Natural killer cell treated with Interleukin-12 subunit alpha and Interleukin-12 subunit beta and Interleukin-15 and Interleukin-18, amount 100 ng/mL, for 72 hours (primary cell): ENCODE measurements at regions not wholly inside any gene's neighbourhood (a gene's known extent, or its start where the extent isn't known, plus 50 kb on each side); places are given as distances from the start of the nearest gene placed in this dataset.
A peak's percentile ranks its signal among the peaks of the same experiment; 100 is the strongest.
"Not testable (repeated sequence)": the region's sequence is repeated elsewhere in the genome, so short reads cannot be mapped to it uniquely, and the experiment has no call there.

ENCODE experiments used
- ATAC-seq, 2 donors: fragments of 150-1000 bp; cut with Tn5 transposase in 1 of 2; sonication (Bioruptor Pico), chemical (Tn5 transposase) in 1 of 2; 2 replicates each; pipeline ENCODE4 v1.10.0; 2021
- DNase-seq: peaks from one replicate; pipeline ENCODE4 v3.0.0; 2022; ENCODE audit warnings: low spot score
- H3K27ac Mint-ChIP-seq, 2 donors: 1 replicate in 1 of 2; 2 replicates in 1 of 2; pipeline ENCODE4 v1.8.0; 2022; ENCODE audit warnings: mixed read lengths in 2 of 2, mild to moderate bottlenecking in 1 of 2, moderate library complexity in 1 of 2
- H3K27me3 Mint-ChIP-seq, 2 donors: 1 replicate in 1 of 2; 2 replicates in 1 of 2; pipeline ENCODE4 v1.8.0; 2022; ENCODE audit warnings: mixed read lengths in 2 of 2
- H3K36me3 Mint-ChIP-seq: one replicate; pipeline ENCODE4 v1.8.0; 2022; ENCODE audit warnings: mixed read lengths
- H3K4me1 Mint-ChIP-seq, 2 donors: 1 replicate in 1 of 2; 2 replicates in 1 of 2; pipeline ENCODE4 v1.8.0; 2022; ENCODE audit warnings: low read depth in 2 of 2, mixed read lengths in 2 of 2, mild to moderate bottlenecking in 1 of 2
- H3K4me3 Mint-ChIP-seq: one replicate; pipeline ENCODE4 v1.8.0; 2022; ENCODE audit warnings: mixed read lengths
- H3K9me3 Mint-ChIP-seq: 2 replicates; pipeline ENCODE4 v1.8.0; 2022; ENCODE audit warnings: mixed read lengths

DNA sequence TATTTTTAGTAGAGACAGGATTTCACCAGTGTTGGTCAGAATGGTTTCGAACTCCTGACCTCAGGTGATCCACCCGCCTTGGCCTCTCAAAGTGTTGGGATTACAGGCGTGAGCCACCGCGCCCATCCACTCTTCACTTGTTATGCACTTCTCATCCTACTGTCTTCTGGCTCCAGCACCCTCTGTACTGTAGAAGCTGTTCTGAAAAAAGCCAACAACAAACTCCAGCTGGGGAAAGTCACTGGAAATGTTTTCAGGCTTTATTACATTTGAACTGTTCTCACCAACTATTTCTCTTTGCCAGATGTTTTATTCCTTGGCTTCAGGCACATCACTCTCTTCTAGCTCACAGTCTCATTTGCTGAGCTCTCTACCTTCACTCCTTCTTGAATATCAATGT, 122.5 kb upstream of the EGR2 start:
- DNase-seq (no peak), ATAC-seq (no peak)
- H3K4me3 Mint-ChIP-seq: no peak overlapping the region
- no peaks in the 10 kb centered on the region for H3K4me1 Mint-ChIP-seq
- no peaks in the 10 kb centered on the region for H3K36me3 Mint-ChIP-seq
- no peaks in the 10 kb centered on the region for H3K9me3 Mint-ChIP-seq
- no peak overlapping the region for H3K27ac Mint-ChIP-seq
- peaks cover 0 to 10% of the 10 kb centered on the region in 2 donors for H3K27me3 Mint-ChIP-seq

DNA sequence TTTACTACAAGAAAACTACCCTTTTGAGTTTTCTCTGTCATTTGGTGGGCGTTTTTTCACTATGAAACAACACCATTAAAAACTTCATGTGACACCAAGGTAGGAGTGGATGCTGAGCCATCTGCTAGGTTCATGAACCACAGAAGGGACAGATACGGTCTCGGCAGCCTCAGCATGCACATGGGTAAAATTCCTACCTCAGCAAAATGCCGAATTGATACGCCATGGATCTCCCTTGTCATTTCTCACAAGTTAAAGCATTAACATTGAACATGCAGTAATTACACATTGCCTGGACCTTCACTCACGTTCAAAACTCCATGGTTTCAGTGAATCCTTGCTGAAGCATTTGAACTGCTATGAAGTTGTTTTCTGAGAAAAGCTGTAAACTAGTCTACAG, 121.5 kb upstream of the EGR2 start:
- no peaks in the 10 kb centered on the region for H3K4me1 Mint-ChIP-seq
- H3K36me3 Mint-ChIP-seq: no peaks in the 10 kb centered on the region
- H3K27me3 Mint-ChIP-seq: peaks cover 0 to 14% of the 10 kb centered on the region in 2 donors

DNA sequence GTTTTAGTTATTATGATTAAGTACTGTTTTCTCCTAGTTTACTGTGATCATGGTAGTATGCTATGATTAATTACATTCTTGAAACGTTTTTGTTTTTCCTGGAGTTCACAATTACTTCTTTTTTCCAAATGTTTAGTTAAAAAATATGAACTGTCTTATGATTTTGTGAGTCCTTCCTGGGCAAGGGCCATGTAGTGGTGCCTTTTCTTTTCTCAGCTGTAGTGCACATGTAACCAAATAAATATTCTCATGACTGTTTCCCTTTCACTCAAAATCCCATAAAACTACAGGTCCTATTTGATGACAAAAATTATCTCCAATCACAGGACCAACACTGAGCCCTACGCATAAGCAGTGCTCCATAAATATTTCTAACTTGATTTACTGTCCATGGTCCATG, 118.9 kb upstream of the EGR2 start:
- Mint-ChIP-seq H3K27me3 (peaks cover 0 to 14% of the 10 kb centered on the region in 2 donors), H3K4me3 (no peak overlapping the region), H3K9me3 (no peaks in the 10 kb centered on the region), H3K4me1 (no peaks in the 10 kb centered on the region), H3K36me3 (no peaks in the 10 kb centered on the region), H3K27ac (no peak overlapping the region)
- DNase-seq (no peak), ATAC-seq (no peak)

More for the DNA sequence above, 121.5 kb upstream of the EGR2 start:
- no peaks in the 10 kb centered on the region for H3K9me3 Mint-ChIP-seq
- H3K27ac Mint-ChIP-seq: no peak overlapping the region
- ATAC-seq: no peak
- DNase-seq: no peak
- no peak overlapping the region for H3K4me3 Mint-ChIP-seq

DNA sequence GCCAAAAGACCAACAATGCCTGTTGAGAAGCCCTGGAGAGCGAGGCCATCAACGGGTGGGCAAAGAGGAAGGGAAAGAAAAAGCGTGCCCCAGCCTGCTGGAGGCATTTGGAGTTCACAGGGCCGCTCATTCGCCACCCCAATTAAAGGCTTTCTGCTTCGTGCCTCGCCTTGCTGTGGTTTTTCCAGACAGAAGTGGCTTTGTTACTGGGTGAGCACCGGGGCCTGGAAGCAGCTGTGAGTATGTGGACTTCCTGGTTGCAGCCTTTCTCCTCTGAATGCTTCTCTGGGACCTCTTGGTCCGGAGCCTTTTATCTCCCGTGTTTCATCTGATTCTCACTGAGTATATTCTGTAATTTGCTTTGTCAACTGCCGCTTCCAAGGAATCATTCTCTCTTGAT, 118.1 kb upstream of the EGR2 start:
- H3K27me3 Mint-ChIP-seq: peaks cover 0 to 14% of the 10 kb centered on the region in 2 donors
- H3K4me3 Mint-ChIP-seq: no peak overlapping the region
- no peaks in the 10 kb centered on the region for H3K9me3 Mint-ChIP-seq
- no peaks in the 10 kb centered on the region for H3K36me3 Mint-ChIP-seq
- no peaks in the 10 kb centered on the region for H3K4me1 Mint-ChIP-seq
- DNase-seq: no peak
- no peak overlapping the region for H3K27ac Mint-ChIP-seq
- ATAC-seq: no peak

DNA sequence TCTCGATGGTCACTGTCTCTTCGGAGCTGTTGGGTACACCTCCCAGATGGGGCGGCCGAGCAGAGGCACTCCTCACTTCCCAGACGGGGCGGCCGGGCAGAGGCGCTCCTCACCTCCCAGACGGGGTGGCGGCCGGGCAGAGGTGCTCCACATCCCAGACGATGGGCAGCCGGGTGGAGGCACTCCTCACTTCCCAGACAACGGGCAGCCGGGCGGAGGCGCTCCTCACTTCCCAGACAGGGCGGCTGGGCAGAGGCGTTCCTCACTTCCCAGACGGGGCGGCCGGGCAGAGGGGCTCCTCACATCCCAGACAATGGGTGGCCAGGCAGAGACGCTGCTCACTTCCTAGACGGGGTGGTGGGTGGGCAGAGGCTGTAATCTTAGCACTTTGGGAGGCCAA, 112.6 kb upstream of the EGR2 start:
- H3K4me3 Mint-ChIP-seq, H3K27me3 Mint-ChIP-seq, H3K9me3 Mint-ChIP-seq, H3K27ac Mint-ChIP-seq, H3K36me3 Mint-ChIP-seq, DNase-seq, ATAC-seq, H3K4me1 Mint-ChIP-seq: not testable (repeated sequence)

DNA sequence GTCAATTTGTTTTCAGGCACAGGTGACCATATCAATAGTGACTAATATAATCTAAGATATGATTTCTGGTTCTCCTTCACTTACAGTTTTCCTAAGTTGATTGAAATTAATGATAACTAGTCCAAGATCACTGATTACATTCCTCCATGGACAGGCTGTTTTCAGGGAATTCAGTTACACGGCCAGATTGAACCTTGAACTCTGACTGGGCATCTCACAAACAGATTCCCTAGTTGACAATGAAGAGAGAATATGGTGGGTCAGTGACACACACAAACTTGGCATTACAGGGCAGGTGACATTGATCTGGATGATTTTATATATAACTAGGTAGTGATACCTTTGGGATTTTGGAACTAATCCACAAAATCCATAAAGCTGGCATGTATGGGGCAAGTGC, 110.2 kb upstream of the EGR2 start:
- ATAC-seq: no peak
- H3K4me1 Mint-ChIP-seq: no peaks in the 10 kb centered on the region
- H3K27ac Mint-ChIP-seq: no peak overlapping the region

DNA sequence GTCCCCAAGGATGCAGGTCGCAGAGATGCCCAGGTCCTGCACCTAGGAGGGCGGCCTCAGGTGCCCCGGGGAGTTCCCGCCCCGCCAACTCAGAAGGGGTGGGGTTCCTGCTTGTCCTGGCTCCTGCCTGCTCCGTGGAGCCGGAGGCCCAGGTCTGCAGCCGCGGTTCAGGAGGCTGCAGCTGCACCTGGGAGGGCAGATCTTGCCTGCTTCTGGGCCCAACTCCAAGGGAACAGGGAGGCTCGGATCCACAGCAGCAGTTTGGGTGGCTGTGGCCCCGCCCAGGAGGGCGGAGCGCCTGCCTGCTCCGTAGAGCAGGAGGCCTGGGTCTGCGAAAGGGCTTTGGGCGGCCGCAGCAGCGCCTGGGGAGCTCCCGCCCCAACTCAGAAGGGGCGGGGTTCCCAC, 108.2 kb upstream of the EGR2 start:
- Mint-ChIP-seq H3K36me3 (no peaks in the 10 kb centered on the region), H3K9me3 (no peaks in the 10 kb centered on the region), H3K27me3 (peaks cover 0 to 10% of the 10 kb centered on the region in 2 donors), H3K4me3 (no peak overlapping the region), H3K4me1 (no peaks in the 10 kb centered on the region), H3K27ac (no peak overlapping the region)
- ATAC-seq (no peak), DNase-seq (no peak)

More for the DNA sequence above, 110.2 kb upstream of the EGR2 start:
- peaks cover 0 to 10% of the 10 kb centered on the region in 2 donors for H3K27me3 Mint-ChIP-seq
- H3K9me3 Mint-ChIP-seq: no peaks in the 10 kb centered on the region
- no peak for DNase-seq
- H3K36me3 Mint-ChIP-seq: no peaks in the 10 kb centered on the region
- no peak overlapping the region for H3K4me3 Mint-ChIP-seq

DNA sequence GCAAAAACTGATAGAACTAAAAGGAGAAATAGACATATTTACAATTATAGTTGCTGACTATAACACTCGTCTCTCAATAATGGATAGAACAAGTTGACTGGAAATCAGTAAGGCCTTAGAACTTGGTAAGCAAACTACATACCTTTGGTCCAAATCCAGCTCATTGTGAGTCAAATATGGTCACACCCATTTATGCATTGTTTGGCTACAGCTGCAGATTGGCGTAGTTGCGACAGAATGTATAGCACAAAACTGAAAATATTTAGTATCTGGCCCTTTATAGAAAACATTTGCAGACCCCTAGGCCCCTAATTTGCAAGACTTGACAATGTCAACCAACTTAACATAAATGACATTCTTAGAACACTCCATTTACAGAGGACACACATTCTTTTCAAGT, 103.6 kb upstream of the EGR2 start:
- no peaks in the 10 kb centered on the region for H3K36me3 Mint-ChIP-seq
- H3K27ac Mint-ChIP-seq: peak overlapping the region in 1 of 2 donors; percentile 41
- no peak for DNase-seq
- peaks cover 20 to 21% of the 10 kb centered on the region in 2 donors for H3K4me1 Mint-ChIP-seq
- H3K27me3 Mint-ChIP-seq: peaks cover 0 to 13% of the 10 kb centered on the region in 2 donors
- no peak overlapping the region for H3K4me3 Mint-ChIP-seq
- H3K9me3 Mint-ChIP-seq: no peaks in the 10 kb centered on the region
- ATAC-seq: no peak

DNA sequence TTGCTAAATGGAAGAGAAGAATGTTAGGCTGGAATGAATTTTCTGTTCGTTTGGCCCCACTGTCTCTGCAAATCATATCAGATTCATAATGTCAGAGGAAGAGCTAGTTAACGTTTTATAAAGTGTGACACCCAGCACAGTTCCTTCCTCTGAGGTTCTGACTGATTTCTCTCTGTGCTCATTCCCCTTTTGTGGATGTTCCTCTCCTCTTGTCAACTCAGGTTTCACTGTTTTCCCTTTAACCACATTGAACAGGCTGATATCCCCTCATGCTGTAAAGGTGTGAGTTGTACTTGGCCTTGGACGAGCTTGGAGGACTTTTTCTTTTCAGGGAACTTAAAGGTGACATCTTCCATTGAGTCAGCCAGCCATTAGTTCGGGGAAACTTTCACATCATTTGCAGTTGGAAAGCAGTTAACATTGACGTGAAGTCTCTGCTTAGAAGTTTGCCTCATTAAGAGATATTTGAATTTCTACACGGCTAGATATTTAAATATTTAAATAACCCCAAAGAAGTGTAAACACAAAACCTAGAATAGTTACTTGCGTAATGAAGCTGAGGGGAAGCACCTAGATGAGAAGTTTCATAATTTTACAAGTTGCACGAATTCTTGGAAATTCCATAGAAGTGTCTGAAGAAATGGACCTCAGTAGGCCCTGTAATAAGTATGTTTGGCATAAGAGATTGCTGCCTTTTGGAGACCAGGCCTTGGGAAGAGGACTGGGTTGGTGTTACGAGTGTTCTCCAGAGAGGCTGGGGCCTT, 101.5 kb upstream of the EGR2 start:
- H3K4me3 Mint-ChIP-seq: peak overlapping the region; percentile 68
- peaks cover 15 to 18% of the 10 kb centered on the region in 2 donors for H3K27me3 Mint-ChIP-seq
- peak; percentile 73 to 75 for ATAC-seq

DNA sequence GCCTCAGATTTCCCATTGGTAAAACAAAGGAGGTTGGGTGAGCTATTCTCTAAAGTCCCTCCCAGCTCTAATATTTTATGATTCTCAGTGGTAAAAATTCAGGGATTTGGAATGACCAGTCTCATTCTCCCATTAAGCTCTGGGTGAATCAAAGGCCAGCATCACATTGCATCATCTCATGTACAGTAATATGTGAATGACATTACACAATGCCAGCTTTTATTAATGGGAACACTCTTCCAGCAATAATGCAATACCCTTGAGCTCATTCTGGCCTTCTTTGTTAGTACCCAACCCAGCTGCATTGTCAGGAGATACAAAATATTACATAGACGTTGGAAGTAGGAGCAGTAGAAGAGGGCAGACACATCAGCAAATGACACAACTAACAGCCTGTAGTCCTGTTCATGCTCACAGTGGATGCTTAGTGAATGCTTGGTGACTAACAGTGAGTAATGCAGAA, 100.0 kb upstream of the EGR2 start:
- Mint-ChIP-seq H3K27me3 (peaks cover 12 to 18% of the 10 kb centered on the region in 2 donors), H3K9me3 (no peaks in the 10 kb centered on the region), H3K36me3 (no peaks in the 10 kb centered on the region), H3K4me3 (no peak overlapping the region), H3K4me1 (peaks cover 21 to 22% of the 10 kb centered on the region in 2 donors), H3K27ac (no peak overlapping the region)
- DNase-seq (no peak), ATAC-seq (no peak)

More for the DNA sequence above, 101.5 kb upstream of the EGR2 start:
- Mint-ChIP-seq H3K9me3 (no peaks in the 10 kb centered on the region), H3K36me3 (no peaks in the 10 kb centered on the region), H3K27ac (peak overlapping the region; percentile 74 to 87), H3K4me1 (peaks cover 21 to 22% of the 10 kb centered on the region in 2 donors)
- no peak for DNase-seq

DNA sequence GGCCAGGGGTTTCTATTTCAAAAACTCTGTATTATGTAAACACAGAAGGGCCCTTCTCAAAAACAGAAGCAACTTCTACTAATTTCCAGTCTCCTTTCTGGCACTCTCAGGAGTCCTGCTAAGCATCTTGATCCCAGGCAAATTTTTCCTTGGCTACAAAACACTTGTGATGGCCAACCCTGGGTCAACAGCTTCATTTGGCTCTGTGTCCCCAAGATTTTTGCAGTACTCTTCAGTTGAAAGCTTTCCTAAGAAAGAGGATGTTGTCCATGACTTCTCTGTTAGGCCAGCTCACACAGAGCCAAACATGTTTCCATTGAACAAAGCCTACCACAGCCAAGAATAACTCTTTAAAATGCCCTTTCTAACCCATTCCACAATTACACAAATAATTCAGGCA, 99.0 kb upstream of the EGR2 start:
- ATAC-seq (no peak), DNase-seq (no peak)
- Mint-ChIP-seq H3K4me3 (no peak overlapping the region), H3K27ac (no peak overlapping the region), H3K4me1 (peaks cover 21 to 22% of the 10 kb centered on the region in 2 donors), H3K36me3 (no peaks in the 10 kb centered on the region), H3K27me3 (peaks cover 12 to 18% of the 10 kb centered on the region in 2 donors), H3K9me3 (no peaks in the 10 kb centered on the region)

DNA sequence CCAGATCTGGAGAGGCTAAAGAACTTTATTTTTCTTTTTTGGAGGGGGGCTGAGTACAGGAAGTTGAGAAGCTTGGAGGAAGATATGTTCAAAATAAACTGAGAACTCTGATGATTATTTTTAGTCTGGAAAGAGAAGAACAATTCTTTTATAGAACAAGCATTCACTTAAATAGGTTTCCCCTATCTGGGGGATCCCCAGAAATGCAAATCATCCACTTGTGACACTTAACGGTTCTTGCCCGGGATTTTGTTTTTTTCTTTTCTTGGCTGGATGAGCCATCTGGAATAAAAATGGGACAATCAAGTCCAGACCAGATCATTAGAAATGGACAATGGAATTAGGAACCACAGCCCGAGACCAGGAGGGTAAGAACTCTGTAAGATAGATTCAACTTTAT, 95.9 kb upstream of the EGR2 start:
- Mint-ChIP-seq H3K27me3 (peaks cover 16 to 18% of the 10 kb centered on the region in 2 donors), H3K4me1 (peaks cover 4 to 9% of the 10 kb centered on the region in 2 donors)
- no peak for ATAC-seq

DNA sequence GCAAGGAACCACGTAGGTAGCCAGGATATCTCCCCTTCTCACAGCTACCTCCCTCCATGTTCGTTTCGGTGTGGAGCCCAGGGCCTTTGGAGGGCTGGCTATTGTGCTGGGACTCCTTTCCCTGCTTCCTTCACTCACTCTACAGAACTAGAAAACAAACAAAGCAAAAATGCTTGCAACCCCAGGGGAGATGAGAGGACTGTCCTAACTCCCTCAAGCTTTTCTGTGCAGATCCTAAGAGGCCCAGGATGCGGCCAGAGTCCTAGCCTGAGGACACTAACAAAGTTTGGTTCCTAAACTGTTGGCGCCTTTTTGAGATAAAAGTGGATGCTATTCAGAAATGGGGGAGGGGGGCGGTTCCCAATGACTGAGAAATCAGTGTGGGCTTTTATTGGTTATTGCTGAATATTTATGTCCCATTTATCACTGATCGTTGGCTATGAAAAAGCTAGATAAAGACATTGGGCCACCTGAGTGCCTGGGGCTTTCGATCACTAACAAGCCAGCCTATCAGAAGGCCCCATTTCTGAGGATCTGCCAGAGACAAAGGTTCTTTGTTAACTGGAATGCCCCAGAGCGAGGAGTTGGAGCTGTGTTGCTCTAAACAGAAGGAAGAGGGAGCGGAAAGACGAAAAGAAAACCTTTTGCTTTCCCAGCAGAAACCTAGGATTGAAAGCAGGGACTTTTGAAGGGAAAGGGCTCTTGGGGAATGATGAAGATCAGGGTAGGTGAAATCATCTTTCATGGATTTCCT, 95.2 kb upstream of the EGR2 start:
- H3K27me3 Mint-ChIP-seq: peaks cover 15 to 18% of the 10 kb centered on the region in 2 donors
- peak overlapping the region in 1 of 2 donors; percentile 39 for H3K27ac Mint-ChIP-seq
- DNase-seq (no peak), ATAC-seq (no peak)
- H3K9me3 Mint-ChIP-seq: no peaks in the 10 kb centered on the region
- no peak overlapping the region for H3K4me3 Mint-ChIP-seq
- H3K4me1 Mint-ChIP-seq: peaks cover 0 to 6% of the 10 kb centered on the region in 2 donors
- no peaks in the 10 kb centered on the region for H3K36me3 Mint-ChIP-seq

More for the DNA sequence above, 95.9 kb upstream of the EGR2 start:
- Mint-ChIP-seq H3K9me3 (no peaks in the 10 kb centered on the region), H3K4me3 (no peak overlapping the region), H3K36me3 (no peaks in the 10 kb centered on the region), H3K27ac (no peak overlapping the region)
- DNase-seq: no peak
